Activated gamma-delta T cell treated with anti-CD3 and anti-CD28 coated beads, Interleukin-2, amount 50 U/mL, for 16 hours (primary cell): ENCODE measurements at regions not wholly inside any gene's neighbourhood (a gene's known extent, or its start where the extent isn't known, plus 50 kb on each side); places are given as distances from the start of the nearest gene placed in this dataset.
"Not testable (repeated sequence)": the region's sequence is repeated elsewhere in the genome, so short reads cannot be mapped to it uniquely, and the experiment has no call there.

Experiments used
- DNase-seq: peaks from one replicate; pipeline ENCODE4 v3.0.0-alpha.2; 2020; ENCODE audit warnings: low read depth

GRCh38 chr3:10627884-10628572, 122.6 kb upstream of the ATP2B2 start:
- DNase-seq: no peak

DNA sequence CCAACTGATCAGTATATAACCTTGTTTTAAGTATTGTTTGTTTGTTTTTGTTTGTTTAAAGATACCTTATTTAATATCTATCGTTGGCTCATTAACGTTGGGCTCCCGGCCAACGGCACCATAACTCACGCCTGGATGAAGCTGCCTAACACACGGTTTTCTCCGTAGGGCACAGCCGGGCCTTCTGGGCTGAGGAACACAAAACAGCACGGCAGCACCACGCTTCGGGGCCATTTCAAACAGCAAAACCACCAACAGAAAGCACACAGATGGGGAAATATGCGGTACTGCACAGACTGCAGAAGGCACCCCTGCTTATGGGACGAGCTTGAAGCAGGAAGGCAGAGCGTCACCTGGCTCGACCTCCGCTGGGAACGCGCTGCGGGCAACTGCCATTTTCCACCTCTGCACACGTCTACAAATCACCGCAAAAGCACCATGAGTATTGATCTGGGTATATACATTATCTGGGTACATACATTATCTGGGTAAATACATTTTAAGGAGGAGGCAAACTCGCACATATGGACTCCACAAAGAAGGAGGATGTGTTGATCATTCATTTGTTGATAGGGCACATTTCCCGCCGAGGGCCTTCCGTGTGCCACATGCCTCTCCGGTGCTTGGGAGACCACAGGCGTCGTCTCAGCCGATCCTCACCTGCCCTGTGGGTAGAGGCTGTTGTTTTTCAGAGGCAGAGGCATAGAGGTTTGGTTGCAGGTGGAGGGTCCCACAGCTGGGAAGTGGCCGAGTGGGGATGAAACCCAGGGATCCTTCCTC, 123.7 kb upstream of the ATP2B2 start:
- DNase-seq: no peak

DNA sequence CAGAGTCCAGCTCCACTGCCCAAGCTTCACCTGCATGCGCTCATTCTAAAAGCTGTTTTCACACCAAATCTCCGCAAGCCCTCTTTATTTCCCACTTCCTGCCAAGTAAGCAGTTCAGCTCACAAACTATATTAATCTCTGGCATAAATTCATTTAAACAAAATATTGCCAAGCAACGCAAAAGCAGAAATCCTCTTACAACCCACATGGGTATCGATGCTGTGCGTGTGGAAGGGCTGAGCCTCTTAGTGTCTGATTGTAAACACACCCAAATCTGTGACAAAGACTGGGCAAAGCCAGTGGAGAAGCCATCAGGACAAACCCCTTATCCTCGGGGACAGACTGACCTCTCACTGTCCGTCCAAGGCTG, 124.3 kb upstream of the ATP2B2 start:
- DNase-seq: no peak

- DNase-seq: no peak
Observed at GRCh38 chr3:10631224-10631623, 125.8 kb upstream of the ATP2B2 start.

- no peak for DNase-seq
Observed at GRCh38 chr3:10632125-10632524, 126.7 kb upstream of the ATP2B2 start.

DNA sequence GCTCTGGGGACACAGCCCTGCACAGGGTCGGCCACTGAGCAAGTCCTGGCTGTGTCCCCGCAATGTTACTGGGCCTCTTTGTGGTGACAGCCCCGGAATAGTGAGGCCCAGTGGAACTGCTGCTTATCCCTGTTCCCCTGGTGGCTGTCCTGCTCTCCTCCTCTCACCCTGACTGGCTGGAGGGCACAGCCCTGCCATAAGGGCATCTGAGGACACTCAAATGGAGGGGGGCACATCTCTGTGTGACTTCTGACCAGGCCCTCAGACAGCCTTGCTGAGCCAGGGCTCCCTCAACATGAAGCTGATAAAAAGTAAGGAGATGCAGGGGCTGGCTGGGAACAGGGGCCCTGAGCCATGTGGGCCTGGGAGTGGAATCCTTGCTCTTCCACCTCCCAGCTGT, 127.4 kb upstream of the ATP2B2 start:
- no peak for DNase-seq

DNA sequence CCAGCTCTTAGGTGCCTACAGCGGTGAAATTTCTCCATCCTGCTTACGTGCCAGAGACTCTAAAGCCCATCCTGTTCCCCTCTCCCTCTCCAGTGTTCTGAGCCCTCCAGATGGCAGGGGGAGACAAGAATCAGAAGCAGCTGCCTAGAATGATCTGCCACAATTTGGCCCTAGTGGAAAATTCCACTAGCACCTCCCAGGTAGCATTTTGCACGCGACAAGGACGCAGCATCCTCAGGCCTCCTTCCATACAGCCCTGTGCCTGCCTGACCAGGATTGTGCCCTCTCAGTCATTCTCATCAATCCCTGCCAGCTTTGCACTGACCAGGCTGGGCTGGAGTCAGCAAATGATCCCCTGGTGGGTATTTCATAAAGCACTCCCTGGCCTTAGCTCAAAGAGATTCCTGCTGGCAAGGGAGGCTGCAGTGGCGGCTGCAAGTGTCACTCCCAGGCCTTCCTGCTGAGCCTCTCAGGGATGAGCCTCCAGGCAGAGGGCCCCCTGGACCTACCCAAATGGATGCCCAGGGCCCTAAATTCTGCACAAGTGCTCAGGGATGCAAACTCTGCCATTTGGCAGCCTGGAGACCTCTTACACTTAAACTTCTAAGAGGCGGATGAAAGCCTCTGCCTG, 130.2 kb upstream of the ATP2B2 start:
- no peak for DNase-seq

GRCh38 chr3:10637342-10637741, 132.0 kb upstream of the ATP2B2 start:
- DNase-seq: no peak

GRCh38 chr3:10638466-10638865, 133.1 kb upstream of the ATP2B2 start:
- no peak for DNase-seq

DNA sequence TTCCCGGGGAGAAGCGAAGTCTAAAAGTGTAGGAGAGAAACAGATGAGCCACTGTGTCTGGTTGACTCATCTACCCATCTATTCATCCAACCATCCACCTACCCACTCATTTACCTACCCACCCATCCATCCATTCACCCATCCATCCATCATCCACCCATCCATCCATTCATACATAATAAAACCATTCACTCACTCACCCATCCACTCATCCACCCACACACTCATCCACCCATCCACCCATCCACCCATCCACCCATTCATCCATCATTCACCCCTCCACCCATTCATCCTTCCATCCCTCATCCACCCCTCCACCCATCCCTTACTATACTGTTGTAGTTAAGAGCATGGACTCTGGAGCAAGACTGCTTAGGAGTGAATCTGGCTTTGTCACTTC, 136.4 kb upstream of the ATP2B2 start:
- DNase-seq: no peak

DNA sequence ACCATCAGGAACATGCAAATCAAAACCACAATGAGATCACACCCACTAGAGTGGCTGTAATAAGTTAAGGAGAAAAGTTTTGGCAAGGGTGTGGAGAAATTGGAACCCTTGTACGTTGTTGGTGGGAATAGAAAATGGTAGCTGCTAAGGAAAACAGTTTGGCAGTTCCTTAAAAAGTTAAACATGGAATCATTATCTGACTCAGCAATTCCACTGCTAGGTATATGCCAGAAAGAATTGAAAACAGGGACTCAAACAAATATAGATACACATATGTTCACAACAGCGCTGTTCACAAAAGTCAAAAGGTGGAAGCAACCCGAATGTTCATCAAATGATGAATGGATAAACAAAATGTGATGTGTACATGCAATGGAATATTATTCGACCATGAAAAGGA, 138.8 kb upstream of the ATP2B2 start:
- no peak for DNase-seq

GRCh38 chr3:10645800-10646199, 140.4 kb upstream of the ATP2B2 start:
- no peak for DNase-seq

GRCh38 chr3:10646531-10647335, 141.3 kb upstream of the ATP2B2 start:
- no peak for DNase-seq

DNA sequence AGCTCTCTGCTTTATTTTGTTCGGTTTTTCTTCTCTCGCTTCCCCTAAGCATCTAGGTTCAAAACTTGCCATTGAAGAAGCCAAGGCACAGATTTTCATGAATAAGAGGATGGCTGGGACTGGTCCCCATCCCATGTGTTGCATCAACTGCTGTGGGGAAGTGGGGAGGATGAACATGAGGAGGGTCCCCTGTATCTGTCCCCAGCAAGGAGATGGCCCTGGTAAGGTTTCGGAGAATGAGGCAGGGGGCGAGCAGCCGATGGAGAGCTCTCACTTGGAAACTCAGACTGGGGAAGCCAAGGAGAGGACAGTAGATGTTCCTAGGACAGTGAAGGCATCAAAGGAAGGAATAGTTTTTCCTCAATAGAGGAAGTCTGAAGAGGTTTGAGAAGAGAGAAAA, 142.0 kb upstream of the ATP2B2 start:
- DNase-seq: no peak

DNA sequence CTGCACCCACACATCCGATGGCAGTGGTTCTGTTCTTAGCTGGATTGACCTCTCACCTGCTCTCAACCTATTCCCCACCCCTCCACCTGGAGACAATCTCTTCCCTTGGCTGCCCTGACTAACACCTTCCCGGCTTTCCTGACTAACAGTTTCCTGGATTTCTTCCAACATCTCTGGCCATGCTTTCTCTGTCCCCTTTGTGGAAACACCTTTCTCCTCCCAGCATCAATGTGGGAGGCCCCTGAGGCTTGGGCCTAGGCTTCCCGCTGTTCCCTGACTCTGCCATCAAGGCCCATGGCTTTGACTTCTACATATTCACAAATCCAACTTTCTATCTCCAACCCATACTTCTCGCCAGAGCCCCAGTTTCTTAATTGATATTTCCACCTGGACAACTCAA, 142.8 kb upstream of the ATP2B2 start:
- no peak for DNase-seq

GRCh38 chr3:10649463-10649862, 144.1 kb upstream of the ATP2B2 start:
- DNase-seq: not testable (repeated sequence)

GRCh38 chr3:10651506-10651905, 146.1 kb upstream of the ATP2B2 start:
- DNase-seq: no peak

DNA sequence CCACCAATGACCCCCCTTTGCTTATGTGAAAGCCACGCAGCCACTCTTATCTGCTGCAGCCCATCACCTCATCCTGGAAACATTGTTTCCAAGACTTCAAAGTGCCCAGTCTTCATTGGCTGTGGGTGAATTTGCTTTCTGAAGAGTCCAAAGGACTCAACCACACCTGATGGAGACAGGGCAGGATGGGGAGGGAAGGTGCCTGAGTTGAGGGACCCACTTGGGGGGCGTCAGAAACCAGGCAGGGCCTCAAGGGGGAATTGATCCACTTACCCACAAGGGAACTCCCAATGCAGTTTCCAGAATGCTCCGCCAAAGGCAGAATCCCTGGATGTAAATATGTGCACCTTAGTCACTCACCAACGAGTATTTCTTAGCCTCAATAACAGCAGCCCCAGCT, 147.9 kb upstream of the ATP2B2 start:
- no peak for DNase-seq

- no peak for DNase-seq
Observed at GRCh38 chr3:10653866-10654611, 148.7 kb upstream of the ATP2B2 start.

DNA sequence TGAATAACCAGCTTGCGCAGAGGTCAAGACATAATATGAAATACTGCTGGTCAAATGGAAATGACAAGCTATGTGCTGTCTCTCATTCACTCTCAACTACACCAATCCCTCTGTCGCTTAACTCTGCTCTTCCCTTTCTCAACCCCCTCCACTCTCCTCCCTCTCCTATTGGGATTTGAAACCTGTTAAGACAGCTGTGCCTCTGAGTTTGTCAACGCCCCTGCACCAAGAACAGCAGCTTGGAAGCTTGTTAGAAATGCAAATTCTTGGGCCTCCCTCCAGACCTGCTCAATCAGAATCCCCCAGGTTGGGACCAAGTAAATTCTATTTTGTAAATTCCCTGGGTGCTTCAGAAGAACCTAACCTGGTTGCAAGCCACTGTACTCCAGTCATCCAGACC, 149.7 kb upstream of the ATP2B2 start:
- DNase-seq: no peak

- not testable (repeated sequence) for DNase-seq
Observed at GRCh38 chr3:10657339-10657738, 152.0 kb upstream of the ATP2B2 start.

- DNase-seq: no peak
Observed at GRCh38 chr3:10665592-10665991, 150.4 kb upstream of the SLC6A11 start.
